ENCODE measurements at regions not wholly inside any gene's neighbourhood (a gene's known extent, or its start where the extent isn't known, plus 50 kb on each side); places are given as distances from the start of the nearest gene placed in this dataset.
"Not testable (repeated sequence)": the region's sequence is repeated elsewhere in the genome, so short reads cannot be mapped to it uniquely, and the experiment has no call there.

DNA sequence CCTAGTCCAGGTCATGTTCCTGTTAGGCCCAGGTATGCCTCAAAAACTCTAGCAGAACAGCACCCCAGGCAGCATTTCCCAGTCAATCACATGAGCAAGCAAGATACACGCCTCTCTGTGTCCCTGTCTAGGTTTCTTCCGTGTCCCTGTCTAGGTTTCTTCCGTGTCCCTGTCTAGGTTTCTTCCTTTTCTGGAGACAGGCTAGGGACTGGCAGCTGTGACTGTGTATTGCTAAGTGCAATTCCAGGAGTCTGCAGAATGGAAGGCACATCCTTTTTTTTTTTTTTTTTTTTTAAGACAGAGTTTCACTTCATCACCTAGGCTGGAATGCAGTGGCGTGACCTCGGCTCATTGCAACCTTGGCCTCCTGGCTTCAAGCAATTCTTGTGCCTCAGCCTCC, 77.6 kb downstream of the SETD4 start:
- ATAC-seq (ENCODE audit: low read depth) = no peak
- Mint-ChIP-seq H3K27me3 (peaks cover 12% of the 10 kb centered on the region), H3K4me3 (no peak overlapping the region), H3K27ac (no peak overlapping the region), H3K36me3 (no peaks in the 10 kb centered on the region), H3K4me1 (no peaks in the 10 kb centered on the region), H3K9me3 (peaks cover 3% of the 10 kb centered on the region)
- DNase-seq = no peak
- POLR2A ChIA-PET = no interaction called here

DNA sequence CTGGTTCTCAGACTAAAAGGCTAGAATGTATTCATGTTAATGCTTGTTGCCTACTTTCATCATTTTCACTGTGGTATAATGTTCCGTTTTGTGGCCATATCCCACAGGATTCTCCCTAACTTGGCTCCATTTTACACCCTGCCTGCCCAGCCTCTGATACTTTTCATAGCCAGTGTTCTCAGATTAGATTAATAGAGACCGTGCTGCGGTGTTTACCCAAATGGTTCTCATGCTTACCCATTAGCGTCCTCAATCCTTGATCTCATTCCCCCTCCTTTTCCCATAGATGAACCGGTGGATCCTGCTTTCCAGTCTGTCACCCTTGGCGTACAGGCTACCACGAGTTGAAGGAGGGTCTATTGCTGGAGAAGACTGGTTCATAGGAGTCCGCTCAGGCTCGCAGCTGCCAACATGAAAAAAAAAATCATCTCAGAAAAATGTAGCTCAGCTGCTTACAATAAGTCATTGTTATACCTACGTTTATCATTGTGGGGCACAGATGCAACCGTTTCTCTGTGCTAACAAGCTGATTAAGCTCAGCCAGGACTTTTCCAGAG, 78.7 kb downstream of the SETD4 start:
- POLR2A ChIA-PET = no interaction called here
- no peak for ATAC-seq (ENCODE audit: low read depth)
- DNase-seq = no peak
- Mint-ChIP-seq H3K4me3 (no peak overlapping the region), H3K9me3 (peaks cover 3% of the 10 kb centered on the region), H3K27ac (no peak overlapping the region), H3K27me3 (peaks cover 16% of the 10 kb centered on the region), H3K4me1 (no peaks in the 10 kb centered on the region), H3K36me3 (no peaks in the 10 kb centered on the region)

DNA sequence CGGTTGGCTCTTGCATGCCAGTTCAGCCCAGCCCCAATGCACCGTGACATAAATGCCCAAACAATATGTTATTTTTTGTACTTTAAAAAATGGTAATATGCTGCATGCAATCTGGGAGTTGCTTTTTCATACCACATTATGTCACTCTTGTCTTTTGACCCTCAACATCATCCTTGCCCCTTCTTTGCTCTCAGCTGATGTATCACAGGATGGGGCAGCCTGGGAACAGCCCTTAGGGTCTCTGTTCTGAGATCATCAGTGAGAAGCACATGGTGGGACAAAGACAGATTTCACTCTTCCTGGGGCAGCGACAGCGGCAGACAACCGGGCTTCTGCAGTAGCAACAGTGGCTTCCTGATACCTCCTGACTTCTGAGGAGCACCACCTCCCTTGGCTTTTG, 79.5 kb downstream of the SETD4 start:
- Mint-ChIP-seq H3K4me3 (no peak overlapping the region), H3K9me3 (peaks cover 3% of the 10 kb centered on the region), H3K36me3 (no peaks in the 10 kb centered on the region), H3K4me1 (no peaks in the 10 kb centered on the region), H3K27me3 (peaks cover 16% of the 10 kb centered on the region), H3K27ac (no peak overlapping the region)
- ATAC-seq (ENCODE audit: low read depth) (no peak), DNase-seq (no peak)
- POLR2A ChIA-PET = no interaction called here

DNA sequence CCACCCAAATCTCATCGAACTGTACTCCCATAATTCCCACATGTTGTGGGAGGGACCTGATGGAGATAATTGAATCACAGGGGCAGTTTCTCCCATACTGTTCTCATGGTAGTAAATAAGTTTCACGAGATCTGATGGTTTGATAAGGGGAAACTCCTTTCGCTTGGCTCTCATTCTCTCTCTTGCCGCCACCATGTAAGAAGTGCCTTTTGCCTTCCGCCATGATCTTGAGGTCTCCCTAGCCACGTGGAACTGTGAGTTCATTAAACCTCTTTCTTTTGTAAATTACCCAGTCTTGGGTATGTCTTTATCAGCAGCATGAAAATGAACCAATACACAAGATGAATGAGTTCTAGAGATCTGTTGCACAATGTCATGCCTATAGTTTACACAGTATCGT, 82.5 kb downstream of the SETD4 start:
- ATAC-seq (ENCODE audit: low read depth); H3K36me3 Mint-ChIP-seq; H3K27ac Mint-ChIP-seq; DNase-seq; H3K4me3 Mint-ChIP-seq; H3K4me1 Mint-ChIP-seq; H3K9me3 Mint-ChIP-seq; POLR2A ChIA-PET: not testable (repeated sequence)
- peaks cover 11% of the 10 kb centered on the region for H3K27me3 Mint-ChIP-seq

DNA sequence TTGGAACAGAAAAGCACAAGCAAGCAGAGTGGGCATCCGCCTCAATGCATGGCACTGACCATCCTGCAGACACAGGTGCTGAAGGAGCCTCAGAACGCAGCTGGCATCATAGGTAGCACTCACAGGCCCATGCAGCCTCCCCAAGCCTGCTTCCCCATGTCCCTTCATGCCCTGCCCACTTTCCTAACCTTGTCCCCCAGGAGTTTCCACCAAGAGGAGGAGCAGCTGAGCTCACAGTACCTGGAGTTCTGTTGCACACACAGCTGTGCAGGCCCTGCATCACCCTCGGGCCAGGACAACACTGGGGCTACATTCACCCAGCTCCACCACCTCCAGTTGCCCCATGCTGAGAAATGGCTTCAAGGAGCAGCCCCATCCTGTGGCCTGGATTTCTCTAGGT, 83.4 kb downstream of the SETD4 start:
- POLR2A ChIA-PET = no interaction called here
- DNase-seq = no peak
- Mint-ChIP-seq H3K27me3 (peaks cover 11% of the 10 kb centered on the region), H3K27ac (no peak overlapping the region), H3K4me3 (no peak overlapping the region), H3K36me3 (no peaks in the 10 kb centered on the region), H3K4me1 (no peaks in the 10 kb centered on the region), H3K9me3 (peaks cover 3% of the 10 kb centered on the region)
- no peak for ATAC-seq (ENCODE audit: low read depth)

DNA sequence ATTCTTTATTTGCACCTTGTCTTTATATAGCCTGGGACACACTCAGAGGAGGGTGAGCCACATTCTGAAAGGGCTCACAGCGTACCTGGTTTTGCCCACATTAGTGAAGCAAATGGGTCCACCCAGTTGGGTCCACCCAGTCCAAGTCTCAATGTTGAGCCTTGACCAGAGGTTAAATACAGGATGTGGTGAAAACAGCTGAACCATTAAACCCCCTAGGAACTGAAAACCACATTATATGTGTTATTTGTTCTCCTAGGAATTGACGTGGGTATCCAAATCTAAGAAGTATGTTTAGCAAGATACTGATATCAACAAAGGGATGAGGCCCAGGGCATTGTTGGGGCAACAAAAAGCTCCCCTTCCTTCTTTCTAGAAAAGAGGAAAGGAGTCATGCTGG, 83.8 kb downstream of the SETD4 start:
- no peak for ATAC-seq (ENCODE audit: low read depth)

DNA sequence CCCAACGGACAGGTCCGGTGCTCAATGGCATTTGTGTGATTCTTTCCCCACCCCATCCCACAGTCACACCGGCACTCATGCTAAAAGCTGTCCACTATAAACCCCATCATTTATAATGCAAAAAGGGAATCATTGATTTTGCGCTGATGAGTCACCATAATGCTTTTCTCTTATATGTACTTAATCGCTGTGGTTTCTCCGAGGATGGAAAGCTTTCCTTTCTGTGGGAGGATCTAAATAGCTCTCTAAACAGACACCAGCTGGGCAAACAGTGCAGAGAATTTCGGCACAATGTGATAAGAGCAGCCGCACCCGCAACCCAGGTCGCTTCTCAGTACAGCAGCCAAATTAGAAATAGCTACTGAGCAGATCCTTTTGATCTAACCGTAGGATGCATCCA, 85.6 kb downstream of the SETD4 start:
- Mint-ChIP-seq H3K27me3 (peaks cover 7% of the 10 kb centered on the region), H3K4me1 (no peaks in the 10 kb centered on the region), H3K4me3 (no peak overlapping the region), H3K9me3 (peaks cover 3% of the 10 kb centered on the region), H3K36me3 (no peaks in the 10 kb centered on the region), H3K27ac (no peak overlapping the region)
- ATAC-seq (ENCODE audit: low read depth) = no peak
- POLR2A ChIA-PET = interaction anchor here (0.7 kb wide), 1 partner anchor 19 kb away, joined by 4 read pairs; no protein-coding TSS in a partner anchor
- DNase-seq = no peak

More for the DNA sequence above, 83.8 kb downstream of the SETD4 start:
- Mint-ChIP-seq H3K9me3 (peaks cover 3% of the 10 kb centered on the region), H3K27ac (no peak overlapping the region), H3K36me3 (no peaks in the 10 kb centered on the region), H3K4me3 (no peak overlapping the region), H3K27me3 (peaks cover 11% of the 10 kb centered on the region), H3K4me1 (no peaks in the 10 kb centered on the region)
- no peak for DNase-seq
- POLR2A ChIA-PET = no interaction called here

DNA sequence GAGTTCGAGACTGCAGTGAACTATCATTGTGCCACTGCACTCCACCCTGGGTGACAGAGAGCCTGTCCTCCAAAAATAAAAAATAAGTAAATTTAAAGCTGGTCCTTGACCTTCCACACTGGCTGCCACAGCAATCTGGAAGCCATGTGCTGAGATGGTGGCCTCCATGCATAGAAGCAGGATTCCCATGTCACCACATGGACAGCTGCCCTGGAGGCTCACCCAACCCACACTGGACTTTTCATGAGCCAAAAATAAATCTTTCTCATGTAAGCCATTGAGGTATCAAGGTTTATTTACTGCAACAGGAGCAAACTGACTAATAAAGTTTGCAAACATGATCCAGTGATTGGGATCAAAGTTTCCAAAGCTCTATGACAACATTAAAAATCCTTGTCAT, 88.5 kb downstream of the SETD4 start:
- H3K36me3 Mint-ChIP-seq = no peaks in the 10 kb centered on the region
- no peaks in the 10 kb centered on the region for H3K9me3 Mint-ChIP-seq
- H3K27ac Mint-ChIP-seq = no peak overlapping the region
- POLR2A ChIA-PET = interaction anchor here (0.6 kb wide), 1 partner anchor 59 kb away, joined by 3 read pairs; no protein-coding TSS in a partner anchor
- H3K27me3 Mint-ChIP-seq = no peaks in the 10 kb centered on the region
- no peak for DNase-seq
- H3K4me3 Mint-ChIP-seq = no peak overlapping the region
- H3K4me1 Mint-ChIP-seq = no peaks in the 10 kb centered on the region
- no peak for ATAC-seq (ENCODE audit: low read depth)

DNA sequence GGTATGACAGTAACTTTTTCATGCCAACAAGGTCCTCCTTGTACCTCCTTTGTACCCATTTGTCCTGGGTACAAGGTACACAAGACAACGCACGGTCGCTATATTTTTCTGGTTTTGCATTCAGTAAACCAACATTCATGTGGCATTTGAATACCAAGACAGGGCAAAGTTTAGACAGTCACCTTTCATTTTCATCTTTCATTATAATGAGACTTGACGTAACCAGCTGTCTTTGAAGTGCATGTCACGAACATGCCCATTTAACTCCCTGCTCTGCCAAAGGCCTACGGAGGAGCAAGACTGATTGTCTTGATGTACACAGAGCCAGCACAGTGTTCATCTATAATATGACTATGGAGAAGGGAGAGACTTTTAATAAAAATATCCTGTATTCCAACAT, 91.0 kb downstream of the SETD4 start:
- peaks cover 3% of the 10 kb centered on the region for H3K27me3 Mint-ChIP-seq
- DNase-seq (no peak), ATAC-seq (ENCODE audit: low read depth) (no peak)
- H3K27ac Mint-ChIP-seq = no peak overlapping the region
- no peaks in the 10 kb centered on the region for H3K36me3 Mint-ChIP-seq
- H3K9me3 Mint-ChIP-seq = no peaks in the 10 kb centered on the region
- no peaks in the 10 kb centered on the region for H3K4me1 Mint-ChIP-seq
- POLR2A ChIA-PET = no interaction called here
- no peak overlapping the region for H3K4me3 Mint-ChIP-seq

DNA sequence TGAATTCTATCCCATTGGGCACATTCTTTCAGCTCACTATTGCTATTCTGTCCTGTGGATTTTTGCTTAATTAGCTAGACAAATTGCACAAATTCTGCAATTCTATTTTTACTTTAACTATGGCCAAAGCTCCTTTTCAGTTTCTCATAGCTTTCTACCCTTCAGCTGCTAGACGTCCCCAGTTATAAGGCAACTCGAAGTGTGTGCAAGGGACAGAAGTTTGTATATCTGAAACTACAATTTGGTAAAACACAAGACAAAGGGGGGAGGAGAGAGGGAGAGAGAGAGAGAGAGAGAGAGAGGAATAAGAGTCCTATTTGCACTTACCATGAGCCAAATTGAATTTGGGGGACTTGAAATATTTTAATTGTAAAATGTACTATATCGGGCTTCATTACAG, 91.8 kb downstream of the SETD4 start:
- no peaks in the 10 kb centered on the region for H3K4me1 Mint-ChIP-seq
- H3K9me3 Mint-ChIP-seq = no peaks in the 10 kb centered on the region
- DNase-seq (no peak), ATAC-seq (ENCODE audit: low read depth) (no peak)
- no peaks in the 10 kb centered on the region for H3K36me3 Mint-ChIP-seq
- H3K27me3 Mint-ChIP-seq = peaks cover 6% of the 10 kb centered on the region
- POLR2A ChIA-PET = no interaction called here
- no peak overlapping the region for H3K4me3 Mint-ChIP-seq
- no peak overlapping the region for H3K27ac Mint-ChIP-seq

DNA sequence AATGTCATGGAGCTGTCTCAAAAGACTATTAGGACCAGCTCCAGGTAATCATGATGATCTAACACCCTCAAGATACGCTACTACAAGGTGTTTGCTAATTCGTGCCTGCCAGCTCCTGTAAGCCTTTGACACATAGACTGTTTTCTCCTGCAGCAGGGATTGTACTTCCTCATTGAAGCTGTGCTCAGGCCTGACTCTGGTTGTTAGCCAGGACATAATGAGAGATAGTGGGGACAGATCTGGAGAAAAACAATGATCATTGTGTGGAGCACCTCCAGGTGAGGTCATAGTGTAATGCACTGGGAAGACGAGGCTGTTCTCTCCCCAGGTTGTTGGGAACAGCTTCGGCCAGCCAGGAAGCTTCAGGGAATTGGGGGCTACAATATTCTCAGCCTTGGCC, 94.6 kb downstream of the SETD4 start:
- ATAC-seq (ENCODE audit: low read depth) = no peak
- no peak for DNase-seq
- Mint-ChIP-seq H3K27ac (no peak overlapping the region), H3K27me3 (peaks cover 15% of the 10 kb centered on the region), H3K9me3 (no peaks in the 10 kb centered on the region), H3K4me1 (no peaks in the 10 kb centered on the region), H3K36me3 (no peaks in the 10 kb centered on the region), H3K4me3 (no peak overlapping the region)
- POLR2A ChIA-PET = no interaction called here

DNA sequence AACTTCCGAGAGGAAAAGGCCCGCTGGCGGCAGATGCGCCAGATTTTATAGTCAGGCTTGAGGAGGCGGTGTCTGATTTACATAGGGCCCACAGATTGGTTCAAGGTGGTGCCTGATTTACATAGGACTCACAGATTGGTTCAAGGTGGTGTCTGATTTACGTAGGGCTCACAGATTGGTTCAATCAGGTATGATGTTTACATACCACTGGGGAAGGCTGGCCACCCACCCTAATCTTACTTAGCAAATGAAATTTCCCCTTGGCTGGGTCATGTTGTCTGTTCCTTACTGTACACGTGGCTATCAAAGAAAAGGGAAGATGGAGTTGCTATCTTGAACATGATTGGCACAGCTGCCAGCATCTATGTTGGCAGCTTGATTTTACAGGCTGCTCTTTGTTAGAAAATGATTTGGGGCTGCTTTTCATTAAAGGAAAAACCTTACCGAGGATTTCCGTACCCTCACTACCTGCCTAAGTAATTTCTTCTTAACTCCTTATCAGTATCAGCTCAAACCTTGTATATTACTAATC, 96.3 kb downstream of the SETD4 start:
- POLR2A ChIA-PET = no interaction called here
- H3K36me3 Mint-ChIP-seq = no peaks in the 10 kb centered on the region
- DNase-seq (no peak), ATAC-seq (ENCODE audit: low read depth) (no peak)
- H3K27ac Mint-ChIP-seq = no peak overlapping the region
- H3K4me1 Mint-ChIP-seq = no peaks in the 10 kb centered on the region
- no peak overlapping the region for H3K4me3 Mint-ChIP-seq
- peaks cover 15% of the 10 kb centered on the region for H3K27me3 Mint-ChIP-seq
- H3K9me3 Mint-ChIP-seq = no peaks in the 10 kb centered on the region

DNA sequence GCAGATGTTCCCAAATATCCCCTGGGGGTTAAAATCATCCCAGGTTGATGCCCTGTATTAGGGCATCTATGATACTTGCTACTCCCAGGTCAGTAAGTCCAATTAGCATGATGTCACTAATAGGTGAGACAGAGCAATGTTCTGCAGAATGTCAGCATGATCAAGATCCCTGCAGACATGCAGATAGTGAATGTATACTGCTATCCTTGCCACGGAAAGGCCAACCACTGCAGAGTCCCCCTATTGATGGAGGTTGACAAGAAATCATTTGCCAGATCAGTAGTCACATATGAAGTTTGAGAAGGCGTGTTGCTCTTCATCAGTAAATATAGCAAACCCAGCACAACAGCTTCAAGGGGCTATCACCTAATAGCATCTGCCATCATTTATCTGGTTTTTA, 97.4 kb downstream of the SETD4 start:
- POLR2A ChIA-PET = no interaction called here
- Mint-ChIP-seq H3K36me3 (no peaks in the 10 kb centered on the region), H3K27me3 (peaks cover 15% of the 10 kb centered on the region), H3K4me1 (no peaks in the 10 kb centered on the region), H3K9me3 (no peaks in the 10 kb centered on the region), H3K4me3 (no peak overlapping the region), H3K27ac (no peak overlapping the region)
- no peak for DNase-seq
- no peak for ATAC-seq (ENCODE audit: low read depth)

DNA sequence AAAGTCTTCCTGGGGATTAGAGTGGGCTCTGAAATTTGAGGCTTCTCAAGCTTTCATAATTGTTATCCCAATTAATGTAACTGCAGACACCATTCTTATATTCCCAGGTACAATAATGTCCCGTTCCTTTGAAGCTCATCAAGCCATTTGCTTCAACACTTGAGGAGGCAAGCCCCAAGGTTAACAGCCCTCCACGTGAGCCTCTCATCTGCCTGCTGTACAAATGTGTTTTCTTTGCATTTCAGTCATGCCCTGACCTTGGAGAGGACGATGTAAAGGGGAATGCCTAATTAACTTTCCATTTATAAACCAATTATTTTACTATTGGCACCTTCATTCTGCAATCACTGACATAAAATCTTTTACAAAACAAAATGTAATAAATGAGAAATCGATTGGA, 106.3 kb downstream of the SETD4 start:
- Mint-ChIP-seq H3K36me3 (no peaks in the 10 kb centered on the region), H3K9me3 (no peaks in the 10 kb centered on the region), H3K27me3 (peaks cover 14% of the 10 kb centered on the region), H3K27ac (no peak overlapping the region), H3K4me1 (no peaks in the 10 kb centered on the region), H3K4me3 (no peak overlapping the region)
- no peak for ATAC-seq (ENCODE audit: low read depth)
- POLR2A ChIA-PET = no interaction called here
- no peak for DNase-seq

DNA sequence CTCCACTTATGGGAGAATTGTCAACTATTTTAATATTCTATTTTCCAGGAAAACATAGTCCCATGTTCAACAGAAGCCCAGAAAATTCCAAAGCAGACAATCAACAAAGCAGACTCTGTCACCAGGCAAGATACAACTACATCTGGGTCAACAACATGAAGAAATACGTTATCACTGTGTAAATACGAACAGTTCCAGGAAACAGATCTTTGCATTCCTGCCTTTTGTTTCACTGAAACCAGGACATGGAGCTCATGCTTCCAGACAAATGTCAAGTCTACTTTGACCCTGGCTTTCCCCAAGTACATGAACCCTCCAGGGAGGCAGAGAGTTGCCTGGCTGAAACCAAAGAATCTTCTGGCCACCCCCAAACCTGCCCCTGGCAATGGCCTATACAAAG, 106.7 kb downstream of the SETD4 start:
- H3K27me3 Mint-ChIP-seq = peaks cover 14% of the 10 kb centered on the region
- no peak overlapping the region for H3K4me3 Mint-ChIP-seq
- H3K27ac Mint-ChIP-seq = no peak overlapping the region
- POLR2A ChIA-PET = no interaction called here
- no peaks in the 10 kb centered on the region for H3K9me3 Mint-ChIP-seq
- no peaks in the 10 kb centered on the region for H3K4me1 Mint-ChIP-seq
- no peak for ATAC-seq (ENCODE audit: low read depth)
- no peaks in the 10 kb centered on the region for H3K36me3 Mint-ChIP-seq
- no peak for DNase-seq
